ENCODE measurements at regions not wholly inside any gene's neighbourhood (a gene's known extent, or its start where the extent isn't known, plus 50 kb on each side); places are given as distances from the start of the nearest gene placed in this dataset.

DNA sequence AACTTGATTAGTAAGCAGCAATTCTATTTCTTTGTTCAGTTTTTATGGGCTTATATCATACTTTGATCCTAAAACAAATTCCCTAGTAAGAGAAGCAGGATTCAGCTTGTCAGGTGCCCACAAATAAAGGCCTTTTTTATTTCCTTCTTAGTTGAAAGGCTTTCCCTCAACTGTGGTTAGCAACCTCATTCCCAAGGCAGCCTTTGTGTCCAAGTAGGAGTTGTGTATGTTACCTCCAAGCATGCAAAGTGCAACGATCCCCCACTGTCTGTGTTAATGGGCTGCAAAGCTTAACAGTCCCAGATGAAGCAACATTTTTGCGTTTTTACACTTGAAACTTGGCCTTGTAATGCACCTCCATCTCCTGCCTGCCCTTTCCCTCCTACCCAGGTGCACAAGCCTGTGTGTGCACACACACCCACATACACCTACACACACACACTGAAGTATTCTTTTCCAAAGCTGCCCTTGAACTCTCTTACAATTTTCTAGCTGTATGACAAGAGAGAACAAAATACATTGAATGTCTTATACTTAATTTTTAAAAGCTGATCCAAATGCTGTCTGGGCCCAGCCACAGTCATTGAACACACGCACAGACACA lies 278.2 kb downstream of the SNX13 start:
- in situ Hi-C loops (cut with HindIII; ENCODE audit: extremely low pct_ligation_motif_present, low pct_unique_long_range_greater_than_20kb) (no loop called here), intact Hi-C loops (cut with micrococcal nuclease; ENCODE audit: unreplicated experiment) (no loop called here)
- no peaks in the 10 kb centered on the region for H3K9me3 ChIP-seq (ENCODE audit: low read length)
- H3K4me1 ChIP-seq (ENCODE audit: insufficient read depth, low read length): no peaks in the 10 kb centered on the region
- no peak for FAIRE-seq
- 0% methylated on average over 3 of the region's 3 CpGs for WGBS (ENCODE audit: low lambda C conversion rate)
- no peak for DNase-seq (ENCODE audit: low spot score)
- ATAC-seq: no peak
- no peaks in the 10 kb centered on the region; a peak in 1 of 5 replicates for H3K27me3 ChIP-seq (ENCODE audit: control insufficient read depth in 1 of 2, insufficient read depth in 2 of 2, low read length in 2 of 2)
- BruUV-seq (replicated peaks): no TSS peak
- H3K27ac ChIP-seq (ENCODE audit: extremely low read length, insufficient read depth, low read length): no peak overlapping the region
- ChIA-PET CTCF (ENCODE audit: low intra/inter-chr PET ratio, low total read pairs) (no interaction called here), POLR2A (no interaction called here)
- no peak overlapping the region for H2AFZ ChIP-seq (ENCODE audit: low read length)
- no peaks in the 10 kb centered on the region for H4K20me1 ChIP-seq (ENCODE audit: insufficient read depth, low read length)
- H3K79me2 ChIP-seq (ENCODE audit: insufficient read depth, low read length): no peaks in the 10 kb centered on the region
- H3K9ac ChIP-seq (ENCODE audit: insufficient read depth, low read depth, low read length): no peak overlapping the region
- TF ChIP-seq SOX5 (CRISPR knock-in tag; IDR thresholded peaks at IDR 0.05; ENCODE audit: borderline replicate concordance) (no peak), ZNF878 (CRISPR knock-in tag; IDR thresholded peaks at IDR 0.05) (no peak), ZNF549 (CRISPR knock-in tag; IDR thresholded peaks at IDR 0.05) (no peak), PBX2 (CRISPR knock-in tag; IDR thresholded peaks at IDR 0.05) (no peak), SOX6 (IDR thresholded peaks at IDR 0.05) (no peak), SOX6 (CRISPR knock-in tag; IDR thresholded peaks at IDR 0.05) (no peak)
- TF ChIP-seq, protein P1, sequence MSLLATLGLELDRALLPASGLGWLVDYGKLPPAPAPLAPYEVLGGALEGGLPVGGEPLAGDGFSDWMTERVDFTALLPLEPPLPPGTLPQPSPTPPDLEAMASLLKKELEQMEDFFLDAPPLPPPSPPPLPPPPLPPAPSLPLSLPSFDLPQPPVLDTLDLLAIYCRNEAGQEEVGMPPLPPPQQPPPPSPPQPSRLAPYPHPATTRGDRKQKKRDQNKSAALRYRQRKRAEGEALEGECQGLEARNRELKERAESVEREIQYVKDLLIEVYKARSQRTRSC (CRISPR knock-in tag; IDR thresholded peaks at IDR 0.05; ENCODE audit: low read depth): no peak
- TF ChIP-seq, protein P2, sequence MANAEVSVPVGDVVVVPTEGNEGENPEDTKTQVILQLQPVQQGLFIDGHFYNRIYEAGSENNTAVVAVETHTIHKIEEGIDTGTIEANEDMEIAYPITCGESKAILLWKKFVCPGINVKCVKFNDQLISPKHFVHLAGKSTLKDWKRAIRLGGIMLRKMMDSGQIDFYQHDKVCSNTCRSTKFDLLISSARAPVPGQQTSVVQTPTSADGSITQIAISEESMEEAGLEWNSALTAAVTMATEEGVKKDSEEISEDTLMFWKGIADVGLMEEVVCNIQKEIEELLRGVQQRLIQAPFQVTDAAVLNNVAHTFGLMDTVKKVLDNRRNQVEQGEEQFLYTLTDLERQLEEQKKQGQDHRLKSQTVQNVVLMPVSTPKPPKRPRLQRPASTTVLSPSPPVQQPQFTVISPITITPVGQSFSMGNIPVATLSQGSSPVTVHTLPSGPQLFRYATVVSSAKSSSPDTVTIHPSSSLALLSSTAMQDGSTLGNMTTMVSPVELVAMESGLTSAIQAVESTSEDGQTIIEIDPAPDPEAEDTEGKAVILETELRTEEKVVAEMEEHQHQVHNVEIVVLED (CRISPR knock-in tag; IDR thresholded peaks at IDR 0.05; ENCODE audit: borderline replicate concordance): no peak
- H3K36me3 ChIP-seq (replicated peaks in 1 of 2; ENCODE audit: control insufficient read depth in 1 of 2, insufficient read depth in 2 of 2, low read length in 2 of 2): no peaks in the 10 kb centered on the region
- no peak overlapping the region for H3K4me3 ChIP-seq (replicated peaks in 1 of 3; ENCODE audit: insufficient read depth in 1 of 3, low read depth in 2 of 3, low read length in 3 of 3)
- no peak overlapping the region for H3K4me2 ChIP-seq (ENCODE audit: low read depth, low read length)

Data from HepG2 (cell line).